ENCODE measurements at regions not wholly inside any gene's neighbourhood (a gene's known extent, or its start where the extent isn't known, plus 50 kb on each side); places are given as distances from the start of the nearest gene placed in this dataset.

DNA sequence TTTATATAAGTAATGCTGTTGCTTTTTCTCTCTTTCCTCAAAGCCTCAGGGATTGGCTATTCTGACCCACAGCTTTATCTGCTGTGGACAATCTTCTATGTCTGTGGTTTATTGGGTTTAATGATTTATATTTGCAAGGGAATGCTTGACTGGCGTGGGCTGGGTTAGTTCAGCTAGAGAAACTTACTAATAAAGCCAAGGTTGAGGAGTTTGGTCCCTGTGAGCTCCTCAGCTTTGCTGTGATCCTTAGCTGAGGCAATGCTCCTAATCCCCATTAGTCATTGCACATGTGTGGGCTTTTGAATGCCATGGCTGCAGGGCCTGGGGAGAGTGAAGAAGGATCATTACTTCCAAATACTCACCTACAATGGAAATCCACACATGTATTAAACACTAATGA lies 179.3 kb downstream of the ZNF326 start:
- H3K27ac ChIP-seq = no peak overlapping the region
- intact Hi-C loops (cut with DNase I; ENCODE audit: low total_unique reads) = no loop called here
- WGBS, 2 donors = 60 to 69% methylated on average over 1 of the region's 1 CpG
- no peaks in the 10 kb centered on the region for H3K9me3 ChIP-seq
- TF ChIP-seq POLR2A (IDR thresholded peaks at IDR 0.05) (no peak), CTCF (IDR thresholded peaks at IDR 0.05) (no peak)
- H3K27me3 ChIP-seq = no peaks in the 10 kb centered on the region
- H3K4me3 ChIP-seq = no peak overlapping the region
- no peaks in the 10 kb centered on the region for H3K36me3 ChIP-seq (ENCODE audit: low read depth, missing control alignments)
- no peak for DNase-seq
- no peaks in the 10 kb centered on the region for H3K4me1 ChIP-seq

GRCh38 chr1:90162216-90162615 lies 167.3 kb downstream of the ZNF326 start:
- H3K36me3 ChIP-seq (ENCODE audit: low read depth, missing control alignments) = no peaks in the 10 kb centered on the region
- no peaks in the 10 kb centered on the region for H3K9me3 ChIP-seq
- no peak for TF ChIP-seq CTCF (IDR thresholded peaks at IDR 0.05)
- TF ChIP-seq POLR2A (IDR thresholded peaks at IDR 0.05) = no peak
- intact Hi-C loops (cut with DNase I; ENCODE audit: low total_unique reads) = no loop called here
- WGBS, 2 donors = 83 to 86% methylated on average over 3 of the region's 3 CpGs
- DNase-seq = no peak
- no peak overlapping the region for H3K27ac ChIP-seq
- no peaks in the 10 kb centered on the region for H3K27me3 ChIP-seq
- no peak overlapping the region for H3K4me3 ChIP-seq
- H3K4me1 ChIP-seq = no peaks in the 10 kb centered on the region

GRCh38 chr1:90161625-90162024 lies 166.7 kb downstream of the ZNF326 start:
- Histone ChIP-seq H3K36me3 (ENCODE audit: low read depth, missing control alignments) (no peaks in the 10 kb centered on the region), H3K27ac (no peak overlapping the region), H3K27me3 (no peaks in the 10 kb centered on the region), H3K9me3 (no peaks in the 10 kb centered on the region), H3K4me3 (no peak overlapping the region), H3K4me1 (no peaks in the 10 kb centered on the region)
- 61 to 69% methylated on average over 1 of the region's 1 CpG for WGBS, 2 donors
- intact Hi-C loops (cut with DNase I; ENCODE audit: low total_unique reads) = no loop called here
- no peak for DNase-seq
- TF ChIP-seq POLR2A (IDR thresholded peaks at IDR 0.05) (no peak), CTCF (IDR thresholded peaks at IDR 0.05) (no peak)

DNA sequence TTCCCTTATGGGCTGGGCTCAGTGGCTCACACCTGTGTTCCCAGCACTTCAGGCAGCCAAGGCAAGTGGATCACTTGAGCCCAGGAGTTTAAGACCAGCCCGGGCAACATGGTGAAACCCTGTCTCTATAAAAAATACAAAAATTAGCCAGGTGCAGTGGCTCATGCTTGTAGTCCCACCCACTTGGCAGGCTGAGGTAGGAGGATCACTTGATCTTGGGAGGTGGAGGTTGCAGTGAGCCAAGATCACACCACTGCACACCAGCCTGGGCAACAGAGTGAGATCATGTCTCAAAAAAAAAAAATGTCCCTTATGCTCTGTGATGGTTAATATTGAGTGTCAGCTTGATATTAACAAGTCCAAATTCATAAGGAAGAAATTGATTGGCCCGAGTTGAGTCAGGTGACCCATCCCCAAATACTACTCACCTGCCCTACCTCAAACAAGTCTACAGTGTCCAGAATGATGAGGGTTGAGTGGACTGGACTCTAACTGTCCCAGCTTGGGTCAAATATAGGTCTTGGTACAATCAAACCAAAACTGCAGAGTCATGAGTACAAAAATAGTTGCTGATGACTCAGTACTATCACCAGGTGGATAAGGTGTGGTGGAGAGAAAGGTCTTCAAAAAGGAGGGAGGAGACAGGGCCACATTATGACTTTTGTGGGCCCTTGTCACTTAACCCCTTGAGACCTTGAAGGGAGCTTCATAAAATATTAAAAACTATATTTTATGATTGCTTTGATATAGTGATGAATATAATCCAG lies 161.0 kb downstream of the ZNF326 start:
- Histone ChIP-seq H3K27ac (no peak overlapping the region), H3K27me3 (no peaks in the 10 kb centered on the region), H3K9me3 (no peaks in the 10 kb centered on the region), H3K36me3 (ENCODE audit: low read depth, missing control alignments) (no peaks in the 10 kb centered on the region), H3K4me1 (no peaks in the 10 kb centered on the region), H3K4me3 (no peak overlapping the region)
- intact Hi-C loops (cut with DNase I; ENCODE audit: low total_unique reads) = no loop called here
- TF ChIP-seq CTCF (IDR thresholded peaks at IDR 0.05) (no peak), POLR2A (IDR thresholded peaks at IDR 0.05) (no peak)
- 85 to 86% methylated on average over 2 of the region's 2 CpGs for WGBS, 2 donors
- no peak for DNase-seq

- Histone ChIP-seq H3K27ac (no peak overlapping the region), H3K36me3 (ENCODE audit: low read depth, missing control alignments) (no peaks in the 10 kb centered on the region), H3K4me1 (no peaks in the 10 kb centered on the region), H3K27me3 (no peaks in the 10 kb centered on the region), H3K9me3 (no peaks in the 10 kb centered on the region), H3K4me3 (no peak overlapping the region)
- intact Hi-C loops (cut with DNase I; ENCODE audit: low total_unique reads) = no loop called here
- 76 to 98% methylated on average over 4 of the region's 4 CpGs for WGBS, 2 donors
- TF ChIP-seq CTCF (IDR thresholded peaks at IDR 0.05) (no peak), POLR2A (IDR thresholded peaks at IDR 0.05) (no peak)
- no peak for DNase-seq
Observed at GRCh38 chr1:90154711-90155110, 159.8 kb downstream of the ZNF326 start.
